Neural cell (in vitro differentiated cells): ENCODE measurements at regions not wholly inside any gene's neighbourhood (a gene's known extent, or its start where the extent isn't known, plus 50 kb on each side); places are given as distances from the start of the nearest gene placed in this dataset.

ENCODE experiments used
- H2AFZ ChIP-seq: fragments of 200-600, 300-800 bp; sonication (generic), shearing (Covaris generic); 2 replicates; pipeline ENCODE4 v1.6.0; 2014; ENCODE audit warnings: low read depth, mild to moderate bottlenecking, antibody characterized with exemption, low read length, moderate library complexity
- H3F3A ChIP-seq: fragments of 200-600 bp; shearing (Covaris generic); 2 replicates; pipeline ENCODE4 v1.6.1; 2016; ENCODE audit warnings: mild to moderate bottlenecking, moderate library complexity, mixed read lengths, antibody characterized with exemption, low read length; ENCODE audit not compliant: insufficient read depth, poor library complexity, severe bottlenecking
- H3K27ac ChIP-seq: fragments of 200-600, 300-800 bp; sonication (generic), shearing (Covaris generic); 2 replicates; pipeline ENCODE4 v1.5.1; 2014; ENCODE audit warnings: mild to moderate bottlenecking, low read length, moderate library complexity
- H3K27me3 ChIP-seq: fragments of 300-800, 200-600 bp; sonication (generic), shearing (Covaris generic); 2 replicates; pipeline ENCODE4 v1.6.0; 2014; ENCODE audit warnings: mild to moderate bottlenecking, low read depth, low read length, moderate library complexity; ENCODE audit not compliant: insufficient read depth
- H3K36me3 ChIP-seq: fragments of 300-800, 200-600 bp; sonication (generic), shearing (Covaris generic); 2 replicates; pipeline ENCODE4 v1.5.1; 2014; ENCODE audit warnings: mild to moderate bottlenecking, antibody characterized with exemption, low read length, moderate library complexity; ENCODE audit not compliant: insufficient read depth
- H3K4me2 ChIP-seq: fragments of 300-800, 200-600 bp; sonication (generic), shearing (Covaris generic); 2 replicates; pipeline ENCODE4 v1.6.0; 2014; ENCODE audit warnings: mild to moderate bottlenecking, low read length
- H3K4me3 ChIP-seq: fragments of 300-800, 200-600 bp; sonication (generic), shearing (Covaris generic); 2 replicates; pipeline ENCODE4 v1.5.1; 2014; ENCODE audit warnings: mild to moderate bottlenecking, low read length, moderate library complexity
- H3K79me2 ChIP-seq: fragments of 200-600 bp; shearing (Covaris generic); replicated peaks from 2 replicates; pipeline ENCODE4 v1.6.0; 2014; ENCODE audit warnings: mild to moderate bottlenecking, low read length, moderate library complexity; ENCODE audit not compliant: insufficient read depth
- H3K9ac ChIP-seq: fragments of 300-800, 200-600 bp; sonication (generic), shearing (Covaris generic); 2 replicates; pipeline ENCODE4 v1.6.1; 2016; ENCODE audit warnings: mild to moderate bottlenecking, low read length, mixed read lengths
- H3K9me2 ChIP-seq: fragments of 200-600 bp; shearing (Covaris generic); 2 replicates; pipeline ENCODE4 v1.6.1; 2016; ENCODE audit warnings: mild to moderate bottlenecking, low read length, mixed read lengths; ENCODE audit not compliant: insufficient read depth
- H3K9me3 ChIP-seq: fragments of 200-600, 300-800 bp; sonication (generic), shearing (Covaris generic); 2 replicates; pipeline ENCODE4 v1.6.1; 2016; ENCODE audit warnings: mild to moderate bottlenecking, mixed run types, low read length, moderate library complexity, mixed read lengths
- H4K20me1 ChIP-seq: fragments of 200-600 bp; shearing (Covaris generic); 2 replicates; pipeline ENCODE4 v1.6.1; 2016; ENCODE audit warnings: mild to moderate bottlenecking, mixed run types; ENCODE audit not compliant: insufficient read depth
- EP300 ChIP-seq: fragments of 450-650 bp; conservative IDR thresholded peaks from 2 replicates; pipeline ENCODE4 v1.6.1; 2014; ENCODE audit warnings: antibody characterized with exemption, mild to moderate bottlenecking, moderate library complexity; ENCODE audit not compliant: poor library complexity, severe bottlenecking
- EZH2 ChIP-seq: fragments of 200-600, 300-800 bp; shearing (Covaris generic), sonication (generic); IDR thresholded peaks from 2 replicates; pipeline ENCODE4 v1.6.1; 2014; ENCODE audit warnings: antibody characterized with exemption, low read length, borderline replicate concordance, mild to moderate bottlenecking; ENCODE audit not compliant: insufficient read depth, poor library complexity, severe bottlenecking
- MXI1 ChIP-seq: fragments of 450-650 bp; conservative IDR thresholded peaks from 2 replicates; pipeline ENCODE4 v1.6.1; 2014; ENCODE audit warnings: antibody characterized with exemption, mild to moderate bottlenecking; ENCODE audit not compliant: poor library complexity, severe bottlenecking
- POLR2AphosphoS5 ChIP-seq: IDR thresholded peaks from 2 replicates; pipeline ENCODE4 v1.6.1; 2012
- RAD21 ChIP-seq: fragments of 450-650 bp; conservative IDR thresholded peaks from 2 replicates; pipeline ENCODE4 v1.6.1; 2014; ENCODE audit warnings: antibody characterized with exemption, mild to moderate bottlenecking, moderate library complexity
- SMC3 ChIP-seq: fragments of 450-650 bp; conservative IDR thresholded peaks from 2 replicates; pipeline ENCODE4 v1.6.1; 2014; ENCODE audit warnings: antibody characterized with exemption, mild to moderate bottlenecking, moderate library complexity; ENCODE audit not compliant: poor library complexity
- TAF1 ChIP-seq: IDR thresholded peaks from 2 replicates; pipeline ENCODE4 v1.6.1; 2012; ENCODE audit warnings: low read depth
- TF ChIP-seq, protein P1 (sequence below): IDR thresholded peaks from 2 replicates; pipeline ENCODE4 v1.6.1; 2012; ENCODE audit warnings: borderline replicate concordance
- TF ChIP-seq, protein P2 (sequence below): fragments of 450-650 bp; IDR thresholded peaks from 2 replicates; pipeline ENCODE4 v1.5.1; 2014; ENCODE audit warnings: antibody characterized with exemption, mild to moderate bottlenecking, moderate library complexity; ENCODE audit not compliant: poor library complexity, severe bottlenecking

DNA sequence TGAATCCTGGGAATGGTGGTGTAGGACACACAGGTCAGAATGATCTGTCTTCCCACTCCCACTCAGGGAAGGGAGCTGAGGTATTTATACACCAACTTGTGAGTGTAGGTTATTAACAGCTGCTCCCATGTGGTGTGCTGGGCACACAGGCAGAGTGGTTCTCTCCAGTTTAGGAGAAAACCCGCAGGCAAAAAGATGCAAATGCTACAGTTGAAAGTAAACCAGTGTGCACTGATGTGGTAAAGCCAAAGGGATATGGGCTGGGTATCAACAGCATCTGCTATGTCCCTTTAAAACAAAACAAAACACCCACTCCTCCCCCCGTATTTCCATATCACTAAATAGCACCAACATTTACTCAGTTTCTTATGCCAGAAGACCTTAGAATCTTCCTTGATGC is 75.4 kb upstream of the SYT13 start:
- Histone ChIP-seq H3K36me3 (no peaks in the 10 kb centered on the region), H2AFZ (no peak overlapping the region), H3K9me2 (no peaks in the 10 kb centered on the region), H3K4me2 (no peak overlapping the region), H3K27me3 (no peaks in the 10 kb centered on the region), H3K4me3 (no peak overlapping the region), H3K9ac (no peak overlapping the region), H3K27ac (no peak overlapping the region), H3K79me2 (peaks cover 4% of the 10 kb centered on the region), H4K20me1 (no peaks in the 10 kb centered on the region), H3K9me3 (no peaks in the 10 kb centered on the region), H3F3A (no peaks in the 10 kb centered on the region)
- TF ChIP-seq EZH2, result no peak
- no peak for TF ChIP-seq SMC3
- no peak for TF ChIP-seq POLR2AphosphoS5
- TF ChIP-seq MXI1, result no peak
- TF ChIP-seq TAF1, result no peak
- TF ChIP-seq, protein P1, sequence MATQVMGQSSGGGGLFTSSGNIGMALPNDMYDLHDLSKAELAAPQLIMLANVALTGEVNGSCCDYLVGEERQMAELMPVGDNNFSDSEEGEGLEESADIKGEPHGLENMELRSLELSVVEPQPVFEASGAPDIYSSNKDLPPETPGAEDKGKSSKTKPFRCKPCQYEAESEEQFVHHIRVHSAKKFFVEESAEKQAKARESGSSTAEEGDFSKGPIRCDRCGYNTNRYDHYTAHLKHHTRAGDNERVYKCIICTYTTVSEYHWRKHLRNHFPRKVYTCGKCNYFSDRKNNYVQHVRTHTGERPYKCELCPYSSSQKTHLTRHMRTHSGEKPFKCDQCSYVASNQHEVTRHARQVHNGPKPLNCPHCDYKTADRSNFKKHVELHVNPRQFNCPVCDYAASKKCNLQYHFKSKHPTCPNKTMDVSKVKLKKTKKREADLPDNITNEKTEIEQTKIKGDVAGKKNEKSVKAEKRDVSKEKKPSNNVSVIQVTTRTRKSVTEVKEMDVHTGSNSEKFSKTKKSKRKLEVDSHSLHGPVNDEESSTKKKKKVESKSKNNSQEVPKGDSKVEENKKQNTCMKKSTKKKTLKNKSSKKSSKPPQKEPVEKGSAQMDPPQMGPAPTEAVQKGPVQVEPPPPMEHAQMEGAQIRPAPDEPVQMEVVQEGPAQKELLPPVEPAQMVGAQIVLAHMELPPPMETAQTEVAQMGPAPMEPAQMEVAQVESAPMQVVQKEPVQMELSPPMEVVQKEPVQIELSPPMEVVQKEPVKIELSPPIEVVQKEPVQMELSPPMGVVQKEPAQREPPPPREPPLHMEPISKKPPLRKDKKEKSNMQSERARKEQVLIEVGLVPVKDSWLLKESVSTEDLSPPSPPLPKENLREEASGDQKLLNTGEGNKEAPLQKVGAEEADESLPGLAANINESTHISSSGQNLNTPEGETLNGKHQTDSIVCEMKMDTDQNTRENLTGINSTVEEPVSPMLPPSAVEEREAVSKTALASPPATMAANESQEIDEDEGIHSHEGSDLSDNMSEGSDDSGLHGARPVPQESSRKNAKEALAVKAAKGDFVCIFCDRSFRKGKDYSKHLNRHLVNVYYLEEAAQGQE, result no peak
- TF ChIP-seq, protein P2, sequence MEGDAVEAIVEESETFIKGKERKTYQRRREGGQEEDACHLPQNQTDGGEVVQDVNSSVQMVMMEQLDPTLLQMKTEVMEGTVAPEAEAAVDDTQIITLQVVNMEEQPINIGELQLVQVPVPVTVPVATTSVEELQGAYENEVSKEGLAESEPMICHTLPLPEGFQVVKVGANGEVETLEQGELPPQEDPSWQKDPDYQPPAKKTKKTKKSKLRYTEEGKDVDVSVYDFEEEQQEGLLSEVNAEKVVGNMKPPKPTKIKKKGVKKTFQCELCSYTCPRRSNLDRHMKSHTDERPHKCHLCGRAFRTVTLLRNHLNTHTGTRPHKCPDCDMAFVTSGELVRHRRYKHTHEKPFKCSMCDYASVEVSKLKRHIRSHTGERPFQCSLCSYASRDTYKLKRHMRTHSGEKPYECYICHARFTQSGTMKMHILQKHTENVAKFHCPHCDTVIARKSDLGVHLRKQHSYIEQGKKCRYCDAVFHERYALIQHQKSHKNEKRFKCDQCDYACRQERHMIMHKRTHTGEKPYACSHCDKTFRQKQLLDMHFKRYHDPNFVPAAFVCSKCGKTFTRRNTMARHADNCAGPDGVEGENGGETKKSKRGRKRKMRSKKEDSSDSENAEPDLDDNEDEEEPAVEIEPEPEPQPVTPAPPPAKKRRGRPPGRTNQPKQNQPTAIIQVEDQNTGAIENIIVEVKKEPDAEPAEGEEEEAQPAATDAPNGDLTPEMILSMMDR, result no peak
- no peak for TF ChIP-seq RAD21
- no peak for TF ChIP-seq EP300

DNA sequence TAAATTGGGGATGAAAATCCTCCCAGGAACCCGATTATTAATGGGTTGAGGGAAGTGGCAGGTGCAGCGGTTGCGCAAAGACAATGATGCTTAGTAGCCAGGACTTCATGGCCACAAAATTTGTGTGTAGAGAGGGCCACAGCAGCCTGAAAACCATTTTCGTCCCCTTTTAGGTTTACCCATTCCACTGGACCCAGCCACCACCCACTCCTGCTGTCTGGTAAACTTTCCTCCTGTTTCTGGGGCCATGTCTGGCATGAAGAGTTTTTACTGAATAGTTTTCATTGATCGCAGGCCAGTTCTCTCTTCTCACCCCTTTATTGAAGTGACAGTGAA is 69.5 kb upstream of the SYT13 start:
- TF ChIP-seq SMC3, result peak; percentile 9
- TF ChIP-seq EZH2, result no peak

More for the DNA sequence above, 69.5 kb upstream of the SYT13 start:
- no peaks in the 10 kb centered on the region for H4K20me1 ChIP-seq
- no peaks in the 10 kb centered on the region for H3K36me3 ChIP-seq
- peak overlapping the region; percentile 83 for H3K4me3 ChIP-seq
- H3K9ac ChIP-seq, result peak overlapping the region; percentile 83
- peaks cover 4% of the 10 kb centered on the region for H3K79me2 ChIP-seq
- no peaks in the 10 kb centered on the region for H3K9me3 ChIP-seq
- H3K27me3 ChIP-seq, result no peaks in the 10 kb centered on the region
- peak overlapping the region; percentile 67 for H2AFZ ChIP-seq
- peak overlapping the region; percentile 76 for H3K4me2 ChIP-seq
- no peaks in the 10 kb centered on the region for H3K9me2 ChIP-seq
- H3F3A ChIP-seq, result no peaks in the 10 kb centered on the region
- peak overlapping the region; percentile 89 for H3K27ac ChIP-seq
